Thyroid gland (tissue), 4 donors: ENCODE measurements at regions not wholly inside any gene's neighbourhood (a gene's known extent, or its start where the extent isn't known, plus 50 kb on each side); places are given as distances from the start of the nearest gene placed in this dataset.

Source experiments
- CTCF ChIP-seq, 6 experiments: fragments of 200-600 bp in 3 of 6; fragments of 450-650 bp in 3 of 6; sonication (generic) in 3 of 6; IDR thresholded peaks; one replicate each; pipeline ENCODE4 v1.5.1; 2016 to 2019; ENCODE audit warnings: antibody characterized with exemption in 6 of 6, mild to moderate bottlenecking in 2 of 6, inconsistent platforms in 1 of 6, moderate library complexity in 1 of 6
- POLR2A ChIP-seq, 2 donors: fragments of 450-650 bp; IDR thresholded peaks; one replicate each; pipeline ENCODE4 v1.6.1; 2017; ENCODE audit warnings: antibody characterized with exemption in 2 of 2, mild to moderate bottlenecking in 2 of 2, moderate library complexity in 1 of 2

DNA sequence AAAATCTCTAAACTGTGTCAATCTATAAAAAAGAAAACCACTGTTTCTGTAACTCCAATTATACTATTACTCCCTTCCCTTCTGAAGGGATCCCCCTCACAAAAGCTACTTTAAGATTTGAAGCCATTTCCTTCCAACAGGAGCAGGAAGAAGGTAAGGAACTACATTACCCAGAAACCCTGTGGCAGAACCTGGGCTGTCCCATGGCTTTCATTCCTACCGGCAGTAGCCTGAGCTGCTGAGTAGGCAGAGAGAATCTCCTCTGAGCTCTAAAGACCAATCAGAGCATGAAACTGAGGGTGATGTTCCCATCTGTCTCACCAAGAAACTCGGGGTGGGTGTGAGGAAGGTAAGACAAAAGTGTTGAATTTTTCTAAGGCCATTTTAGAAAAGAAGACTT, 108.0 kb upstream of the LRFN2 start:
- no peak for TF ChIP-seq CTCF (IDR thresholded peaks at IDR 0.05)
- TF ChIP-seq POLR2A (IDR thresholded peaks at IDR 0.05) = no peak
